Activated CD4-positive, alpha-beta T cell treated with anti-CD3 and anti-CD28 coated beads for 24 hours (primary cell): ENCODE measurements at regions not wholly inside any gene's neighbourhood (a gene's known extent, or its start where the extent isn't known, plus 50 kb on each side); places are given as distances from the start of the nearest gene placed in this dataset.
"Not testable (repeated sequence)": the region's sequence is repeated elsewhere in the genome, so short reads cannot be mapped to it uniquely, and the experiment has no call there.

ENCODE experiments used
- DNase-seq, 2 donors: peaks; one replicate each; pipeline ENCODE4 v3.0.0-alpha.2; 2020; ENCODE audit warnings: low read depth in 2 of 2

- DNase-seq, result no peak
These were observed 64.0 kb downstream of the GPRASP3 start for GRCh38 chrX:102784550-102784949.

GRCh38 chrX:102787283-102787682 lies 66.7 kb downstream of the GPRASP3 start:
- no peak for DNase-seq

GRCh38 chrX:102808336-102808735 lies 87.8 kb downstream of the GPRASP3 start:
- no peak for DNase-seq

GRCh38 chrX:102818269-102818668 lies 97.7 kb downstream of the GPRASP3 start:
- DNase-seq, result not testable (repeated sequence)

- DNase-seq, result no peak
These were observed 104.4 kb upstream of the RAB40AL start for GRCh38 chrX:102832661-102833060.

GRCh38 chrX:102833136-102833535 lies 103.9 kb upstream of the RAB40AL start:
- DNase-seq, result no peak

- no peak for DNase-seq
These were observed 101.4 kb upstream of the RAB40AL start for GRCh38 chrX:102835504-102836146.

GRCh38 chrX:102837847-102838246 lies 99.2 kb upstream of the RAB40AL start:
- DNase-seq, result no peak

- DNase-seq, result no peak
These were observed 96.0 kb upstream of the RAB40AL start for GRCh38 chrX:102840871-102841705.

- DNase-seq, result no peak
These were observed 95.4 kb upstream of the RAB40AL start for GRCh38 chrX:102841706-102842003.

GRCh38 chrX:102845020-102845419 lies 92.1 kb upstream of the RAB40AL start:
- DNase-seq, result no peak

- DNase-seq, result no peak
These were observed 90.4 kb upstream of the RAB40AL start for GRCh38 chrX:102846544-102847236.

- DNase-seq, result no peak
These were observed 89.7 kb upstream of the RAB40AL start for GRCh38 chrX:102847362-102847761.

GRCh38 chrX:102849396-102849795 lies 87.7 kb upstream of the RAB40AL start:
- DNase-seq, result no peak

- DNase-seq, result not testable (repeated sequence)
These were observed 78.1 kb upstream of the RAB40AL start for GRCh38 chrX:102858826-102859549.

- DNase-seq, result no peak
These were observed 77.6 kb upstream of the RAB40AL start for GRCh38 chrX:102859550-102859871.

- no peak for DNase-seq
These were observed 76.8 kb upstream of the RAB40AL start for GRCh38 chrX:102860235-102860634.

GRCh38 chrX:102863735-102864134 lies 73.3 kb upstream of the RAB40AL start:
- DNase-seq, result peak; percentile 66 to 85

GRCh38 chrX:102866981-102867656 lies 70.0 kb upstream of the RAB40AL start:
- no peak for DNase-seq

GRCh38 chrX:102883491-102883890 lies 53.6 kb upstream of the RAB40AL start:
- no peak for DNase-seq
